ENCODE measurements at regions not wholly inside any gene's neighbourhood (a gene's known extent, or its start where the extent isn't known, plus 50 kb on each side); places are given as distances from the start of the nearest gene placed in this dataset.
"Not testable (repeated sequence)": the region's sequence is repeated elsewhere in the genome, so short reads cannot be mapped to it uniquely, and the experiment has no call there.

DNA sequence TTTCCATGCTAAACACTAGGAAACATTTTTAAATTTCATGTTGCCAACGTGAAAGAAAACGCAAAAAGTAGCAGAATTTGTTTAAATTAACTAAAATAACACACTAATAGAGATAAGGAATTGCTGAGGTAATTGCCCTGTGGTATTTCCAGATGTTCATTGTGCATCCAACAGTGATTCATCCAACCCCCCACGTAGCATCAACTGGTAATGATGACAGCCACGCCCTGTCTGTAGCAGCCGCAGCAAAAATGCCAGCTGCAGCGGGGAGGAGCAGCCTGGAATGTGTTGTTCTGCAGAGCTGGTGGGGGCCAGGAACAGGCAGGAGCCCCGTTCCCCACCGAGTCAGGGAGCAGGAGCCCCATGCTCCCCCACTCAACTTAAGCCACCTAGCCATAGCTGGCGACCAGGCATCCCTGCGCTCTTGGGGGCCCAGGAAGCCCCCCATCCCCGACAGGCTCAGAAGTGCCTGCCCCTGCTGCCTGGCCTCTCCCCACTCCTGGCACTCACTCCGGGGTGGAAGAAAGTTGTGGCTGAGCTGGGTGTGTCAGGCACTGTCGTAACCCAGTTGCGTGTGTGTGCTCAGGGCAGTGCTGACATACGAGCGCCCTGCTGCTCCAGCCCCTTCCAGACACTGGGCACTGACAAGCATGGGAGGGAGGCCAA lies 695.1 kb upstream of the ACVR2A start:
- no peak for DNase-seq (ENCODE audit: low read depth in 2 of 3, low spot score in 2 of 3)

DNA sequence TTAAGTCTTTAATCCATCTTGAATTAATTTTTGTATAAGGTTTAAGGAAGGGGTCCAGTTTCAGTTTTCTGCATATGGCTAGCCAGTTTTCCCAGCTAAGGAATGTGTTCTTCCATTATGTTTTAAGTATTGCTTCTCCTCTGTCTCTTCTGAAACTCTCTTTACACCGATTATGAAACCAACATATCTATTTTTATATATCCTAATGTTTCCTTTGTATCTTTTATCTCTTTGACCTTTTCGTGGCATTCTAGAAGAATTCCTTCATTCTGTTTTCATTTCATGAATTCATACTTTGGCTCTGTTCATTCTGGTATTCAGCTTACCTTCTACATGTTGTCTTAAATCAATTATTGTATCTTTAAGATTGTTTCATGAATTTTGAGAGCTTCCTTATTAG lies 697.0 kb upstream of the ACVR2A start:
- no peak for DNase-seq (ENCODE audit: low read depth in 2 of 3, low spot score in 2 of 3)

DNA sequence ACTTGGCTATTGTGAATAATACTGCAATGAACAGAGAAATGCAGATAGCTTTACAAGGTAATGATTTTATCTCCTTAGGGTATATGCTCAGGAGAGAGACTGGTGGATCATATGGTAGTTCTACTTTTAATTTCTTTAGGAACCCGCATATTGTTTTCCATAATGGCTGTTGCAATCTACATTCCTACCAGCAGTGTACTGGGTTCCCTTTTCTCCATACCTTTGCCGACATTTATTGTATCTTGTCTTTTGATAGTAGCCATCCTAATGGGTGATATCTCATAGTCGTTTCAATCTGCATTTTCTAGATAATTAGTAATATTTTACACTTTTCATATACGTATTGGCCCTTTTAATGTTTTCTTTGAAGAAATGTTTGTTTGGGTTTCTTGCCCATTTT lies 702.9 kb upstream of the ACVR2A start:
- DNase-seq (ENCODE audit: low read depth in 2 of 3, low spot score in 2 of 3) = no peak

DNA sequence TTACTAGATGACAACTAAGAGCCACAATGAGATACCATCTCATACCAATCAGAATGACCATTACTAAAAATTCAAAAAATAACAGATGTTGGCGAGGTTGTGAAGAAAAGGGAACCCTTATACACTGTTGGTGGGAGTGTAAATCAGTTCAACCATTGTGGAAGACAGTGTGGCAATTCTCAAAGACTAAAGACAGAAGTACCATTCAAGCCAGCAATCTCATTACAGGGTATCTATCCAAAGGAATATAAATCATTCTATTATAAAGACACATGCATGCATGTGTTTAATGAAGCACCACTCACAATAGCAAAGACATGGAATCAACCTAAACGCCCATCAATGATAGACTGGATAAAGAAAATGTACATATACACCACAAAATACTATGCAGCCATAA lies 705.1 kb upstream of the ACVR2A start:
- DNase-seq (ENCODE audit: low read depth in 2 of 3, low spot score in 2 of 3) = not testable (repeated sequence)

DNA sequence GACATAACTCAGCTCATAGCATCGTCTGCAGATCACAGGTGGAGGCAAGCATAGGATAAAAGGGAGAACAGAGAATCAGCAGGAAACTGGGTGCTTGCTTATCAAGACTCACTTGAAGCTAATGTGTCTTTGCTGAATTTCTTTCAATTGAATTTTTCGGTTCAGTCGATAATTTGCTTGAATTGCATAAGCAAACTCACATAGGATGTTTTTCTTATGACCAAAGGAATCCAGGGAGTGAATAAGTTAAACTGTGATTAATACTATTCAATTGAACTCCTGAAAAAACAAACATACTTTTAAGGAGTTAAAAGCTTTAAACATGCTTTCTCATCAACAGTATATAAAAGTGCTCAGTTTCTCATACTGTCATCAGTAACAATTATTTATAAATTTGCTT lies 707.1 kb upstream of the ACVR2A start:
- no peak for DNase-seq (ENCODE audit: low read depth in 2 of 3, low spot score in 2 of 3)

DNA sequence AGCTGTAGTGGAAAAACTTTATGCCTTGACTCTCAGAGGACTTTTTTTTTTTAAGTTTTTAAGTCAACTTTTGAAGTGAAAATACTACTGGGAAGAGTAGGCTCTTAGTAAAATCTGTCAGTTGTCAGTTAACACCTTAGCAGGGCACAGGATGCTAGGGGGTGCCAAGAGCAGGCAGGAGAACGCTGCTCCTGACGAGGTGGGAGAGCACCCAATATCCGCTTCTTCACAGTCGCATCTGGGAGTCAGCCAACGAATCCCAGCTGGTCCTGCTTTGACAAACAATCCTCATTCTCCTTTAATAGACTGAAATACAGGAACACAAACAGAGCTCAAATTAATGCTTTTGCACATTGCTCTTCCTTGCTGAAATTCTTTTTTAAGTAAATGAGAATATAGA lies 709.5 kb upstream of the ACVR2A start:
- DNase-seq (ENCODE audit: low read depth in 2 of 3, low spot score in 2 of 3) = no peak

DNA sequence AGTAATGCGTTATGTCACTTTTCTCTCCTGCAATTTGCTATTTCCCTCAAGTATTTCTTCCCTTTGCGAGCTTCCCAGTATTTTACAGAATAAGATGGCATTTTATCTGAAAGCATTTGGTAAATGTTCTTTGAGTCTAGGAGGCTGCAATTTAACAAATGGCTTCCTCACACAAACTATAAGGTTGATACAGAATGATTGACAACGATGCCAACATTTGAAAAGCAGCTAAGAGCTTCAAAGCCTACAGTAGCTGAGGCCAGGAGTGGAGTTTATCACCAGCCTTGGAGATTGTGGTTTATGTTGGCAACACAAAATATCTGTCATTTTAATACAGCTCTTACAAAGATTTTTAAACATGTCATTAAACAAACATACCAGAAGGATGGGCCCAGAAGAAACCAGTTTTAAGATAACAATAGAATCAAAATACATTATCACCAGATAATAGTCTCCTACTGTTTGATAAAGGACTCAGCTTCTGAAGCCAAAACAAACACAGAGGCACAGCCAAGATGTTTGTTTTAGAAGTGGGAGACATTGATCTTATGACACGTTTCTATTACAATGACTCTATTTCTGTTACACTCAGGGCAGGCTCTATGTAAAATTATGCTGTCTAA lies 711.4 kb upstream of the ACVR2A start:
- no peak for DNase-seq (ENCODE audit: low read depth in 2 of 3, low spot score in 2 of 3)

DNA sequence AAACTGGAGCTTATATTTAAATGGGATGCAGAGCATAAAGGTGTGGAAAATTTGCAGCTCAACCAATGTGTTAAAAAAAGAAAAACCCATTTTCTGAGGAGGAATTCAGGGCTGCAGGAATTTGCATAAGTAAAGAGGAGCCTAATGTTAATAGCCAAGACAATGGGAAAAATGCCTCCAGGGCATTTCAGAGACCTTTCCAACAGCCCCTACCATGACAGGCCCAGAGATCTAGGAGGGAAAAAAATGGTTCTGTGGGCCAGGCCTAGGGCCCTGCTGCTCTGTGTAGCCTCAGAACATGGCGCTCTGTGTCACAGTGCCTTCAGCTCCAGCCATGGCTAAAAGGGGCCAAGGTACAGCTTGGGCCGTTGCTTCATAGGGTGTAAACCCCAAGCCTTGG lies 719.7 kb upstream of the ACVR2A start:
- DNase-seq (ENCODE audit: low read depth in 2 of 3, low spot score in 2 of 3) = no peak

DNA sequence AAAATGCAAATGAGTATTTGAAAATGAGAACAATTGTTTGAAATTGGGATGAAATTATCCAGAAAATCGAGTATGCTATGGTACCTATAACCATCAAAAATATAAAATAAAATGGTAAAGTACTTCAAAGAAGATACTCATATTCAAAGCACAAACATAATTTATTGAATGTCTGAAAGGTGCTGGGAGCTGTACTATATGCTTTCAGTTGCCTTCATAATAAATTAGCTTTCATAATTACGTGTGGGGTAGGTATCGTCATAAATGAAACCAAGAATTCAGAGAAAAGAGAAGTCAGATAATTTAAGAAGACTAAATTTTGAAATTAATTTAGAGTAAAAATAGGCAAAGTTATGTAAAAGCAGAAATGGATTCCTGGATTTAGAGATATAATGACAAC lies 721.9 kb upstream of the ACVR2A start:
- no peak for DNase-seq (ENCODE audit: low read depth in 2 of 3, low spot score in 2 of 3)

DNA sequence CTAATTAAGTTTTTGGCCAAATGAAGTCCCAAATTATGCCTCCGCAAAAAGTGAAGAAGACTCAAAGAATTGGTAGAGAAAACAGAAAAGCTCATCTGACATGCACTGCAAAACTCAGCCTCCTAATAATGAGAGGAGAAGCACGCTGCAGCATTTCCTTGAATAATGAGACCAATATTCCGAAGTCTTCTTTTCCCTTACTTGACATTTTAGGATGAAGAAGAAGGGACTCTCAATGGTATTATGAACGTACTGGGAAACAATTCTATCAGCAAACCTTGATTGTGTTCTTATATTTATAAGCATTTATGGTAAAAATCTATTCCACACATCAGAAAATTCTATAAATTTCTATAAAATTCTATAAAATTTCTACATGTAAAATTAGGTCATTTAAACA lies 733.9 kb upstream of the ACVR2A start:
- DNase-seq (ENCODE audit: low read depth in 2 of 3, low spot score in 2 of 3) = no peak

DNA sequence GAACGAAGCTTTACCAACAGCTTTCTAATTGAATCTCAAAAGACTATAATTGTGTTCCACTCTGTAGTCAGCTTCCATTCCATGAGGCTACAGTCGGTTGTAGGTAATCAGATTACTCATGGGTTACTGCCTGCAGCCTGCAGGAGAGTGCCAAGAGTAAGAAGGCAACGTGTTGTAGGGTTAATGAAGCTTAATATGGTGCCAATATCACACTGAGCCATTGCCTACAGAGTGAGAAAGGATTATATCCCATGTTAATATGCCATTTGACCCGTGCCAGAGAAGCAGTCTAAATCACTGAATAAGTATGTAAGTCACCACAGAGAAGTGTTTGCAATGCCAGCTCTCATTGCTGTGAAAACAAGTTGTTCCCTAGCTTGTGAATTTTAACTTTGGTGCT lies 734.5 kb upstream of the ACVR2A start:
- no peak for DNase-seq (ENCODE audit: low read depth in 2 of 3, low spot score in 2 of 3)

DNA sequence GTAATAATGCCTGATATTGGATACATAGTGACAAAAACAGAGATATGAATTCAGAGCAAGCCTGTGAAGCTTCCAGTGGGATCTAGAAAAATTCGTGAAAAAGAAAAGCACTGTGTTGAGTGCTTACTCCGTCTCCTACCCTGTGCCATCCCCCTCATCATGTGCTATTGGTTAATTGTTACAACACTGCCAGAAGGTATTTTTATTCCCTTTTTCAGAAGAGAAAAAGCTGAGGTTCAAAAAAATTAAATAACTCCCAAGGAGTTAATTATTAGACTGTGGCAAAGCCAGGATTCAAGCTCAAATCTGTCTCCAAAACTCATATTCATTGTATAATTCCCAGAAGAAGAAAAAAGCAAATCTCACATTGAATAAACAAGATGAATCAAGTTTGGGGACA lies 735.5 kb upstream of the ACVR2A start:
- DNase-seq (ENCODE audit: low read depth in 2 of 3, low spot score in 2 of 3) = no peak

DNA sequence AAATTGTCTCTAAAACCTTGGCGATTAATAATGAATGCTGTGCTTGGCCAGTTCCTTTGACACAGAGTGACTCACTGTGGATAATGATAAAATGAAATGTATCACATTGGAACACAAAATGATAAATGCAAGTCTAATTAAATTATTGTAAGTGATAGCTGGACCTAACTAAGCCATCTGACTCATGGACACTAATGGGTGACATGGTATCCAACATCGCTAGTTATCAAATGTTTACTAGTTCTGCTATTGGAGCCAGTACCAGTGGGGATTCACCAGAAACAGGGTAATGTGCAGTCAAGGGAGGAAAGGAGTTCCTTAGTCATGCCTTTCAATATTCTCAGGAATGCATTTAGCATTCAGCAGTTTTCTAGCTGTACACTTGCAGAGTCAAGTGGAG lies 736.3 kb upstream of the ACVR2A start:
- DNase-seq (ENCODE audit: low read depth in 2 of 3, low spot score in 2 of 3) = no peak

DNA sequence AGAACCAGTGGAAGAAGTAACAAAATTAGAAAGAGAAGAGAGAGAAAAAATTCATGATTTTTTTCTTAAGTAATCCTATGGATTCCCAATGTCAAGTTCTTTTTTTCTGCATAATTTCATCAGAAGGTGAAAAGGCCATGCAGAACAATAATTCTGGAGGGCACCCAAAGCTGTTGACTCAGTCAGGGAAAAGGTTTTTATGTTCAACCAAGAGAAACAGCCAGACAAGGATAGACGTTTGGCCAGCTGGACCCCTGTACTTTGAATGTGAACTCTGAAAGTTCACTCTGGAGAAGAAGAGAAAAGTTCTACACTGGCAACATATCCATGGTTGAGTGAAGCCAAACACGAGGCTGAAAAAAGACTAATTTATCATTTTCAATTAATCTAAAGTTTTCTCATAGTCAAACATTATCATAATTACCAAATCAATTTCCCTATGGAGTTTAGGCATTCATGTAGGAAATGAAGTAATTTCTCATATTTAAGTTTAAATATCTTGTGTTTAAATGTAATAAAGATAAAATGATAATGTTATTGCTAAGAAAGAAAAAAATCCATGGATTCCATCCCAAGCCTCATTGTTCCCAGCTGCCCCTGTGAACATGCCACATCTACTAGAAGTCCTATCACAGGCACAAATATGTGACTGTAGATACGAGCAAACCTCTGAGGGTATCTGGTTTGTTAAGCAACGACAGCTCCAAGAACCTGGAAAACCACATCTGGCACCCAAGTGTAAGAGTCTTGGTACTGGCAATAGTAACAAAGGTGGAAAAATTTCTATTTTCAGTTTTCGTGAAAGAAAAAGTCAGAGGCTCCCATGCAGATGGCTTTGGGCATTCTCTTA lies 742.7 kb upstream of the ACVR2A start:
- DNase-seq (ENCODE audit: low read depth in 2 of 3, low spot score in 2 of 3) = no peak

DNA sequence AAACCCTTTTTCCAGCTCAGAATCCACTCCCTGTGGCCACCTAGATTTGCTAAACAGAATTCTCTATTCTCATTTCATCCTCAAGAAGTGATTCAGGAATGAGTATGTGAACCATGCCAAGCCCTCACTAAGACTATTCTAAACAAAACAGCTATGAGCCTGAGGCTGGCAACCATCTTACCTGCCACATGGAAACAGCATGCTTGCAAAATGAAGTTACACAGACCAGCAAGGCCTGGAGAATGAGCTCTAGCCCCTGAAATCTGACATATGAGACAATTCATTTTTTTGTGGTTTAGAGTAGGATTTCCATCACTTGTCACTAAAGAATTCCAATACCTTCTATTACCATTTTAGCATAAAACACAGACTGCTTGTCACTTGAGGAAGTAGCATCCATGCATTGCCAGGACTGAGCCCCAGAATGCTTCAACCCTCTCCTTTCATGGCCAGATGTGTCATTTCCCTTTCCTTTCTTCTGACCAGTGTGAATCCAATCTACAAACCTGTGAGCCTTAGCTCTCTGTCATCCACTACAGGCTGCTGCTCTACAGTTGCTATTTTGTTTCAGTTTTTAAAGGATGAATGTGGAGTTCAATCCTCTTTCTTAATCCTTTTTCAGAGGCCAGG lies 744.3 kb upstream of the ACVR2A start:
- DNase-seq (ENCODE audit: low read depth in 2 of 3, low spot score in 2 of 3) = no peak

DNA sequence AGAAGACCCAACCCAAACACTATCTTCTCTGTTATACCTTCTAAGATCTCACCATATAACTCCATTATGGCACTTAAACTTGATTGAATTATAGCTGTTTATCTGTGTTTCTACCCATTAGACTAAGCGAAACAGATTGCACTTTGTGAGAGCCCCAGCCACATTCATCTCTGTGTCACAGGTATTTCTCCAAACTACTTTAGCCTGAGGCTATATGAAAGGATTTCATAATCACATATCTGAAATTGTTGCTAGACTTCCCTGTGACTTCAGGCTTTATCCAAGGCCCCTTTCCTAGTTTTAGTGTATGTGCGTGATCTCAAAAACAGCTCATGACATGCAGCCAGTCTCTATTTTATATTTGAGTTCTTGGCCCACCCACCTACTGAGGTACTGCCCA lies 745.0 kb upstream of the ACVR2A start:
- no peak for DNase-seq (ENCODE audit: low read depth in 2 of 3, low spot score in 2 of 3)

DNA sequence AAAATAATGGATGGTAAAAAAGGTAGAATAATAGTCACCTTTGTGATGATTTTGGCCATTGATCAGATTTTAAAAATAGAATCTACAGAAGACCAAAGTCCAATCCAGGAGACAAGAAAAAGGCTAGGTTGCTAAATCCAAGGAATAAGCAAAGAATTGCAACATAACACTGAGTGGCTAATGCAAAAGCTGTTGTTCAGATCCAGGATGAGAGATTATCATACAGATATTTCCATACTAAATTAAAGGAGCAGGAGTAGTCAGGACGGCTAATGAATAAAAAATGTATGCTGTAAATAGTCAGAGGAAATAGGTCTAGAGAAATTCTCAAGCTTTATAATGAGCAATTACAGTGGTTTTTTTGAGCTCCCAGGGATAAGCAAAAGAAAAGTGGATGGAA lies 745.9 kb upstream of the ACVR2A start:
- DNase-seq (ENCODE audit: low read depth in 2 of 3, low spot score in 2 of 3) = no peak

DNA sequence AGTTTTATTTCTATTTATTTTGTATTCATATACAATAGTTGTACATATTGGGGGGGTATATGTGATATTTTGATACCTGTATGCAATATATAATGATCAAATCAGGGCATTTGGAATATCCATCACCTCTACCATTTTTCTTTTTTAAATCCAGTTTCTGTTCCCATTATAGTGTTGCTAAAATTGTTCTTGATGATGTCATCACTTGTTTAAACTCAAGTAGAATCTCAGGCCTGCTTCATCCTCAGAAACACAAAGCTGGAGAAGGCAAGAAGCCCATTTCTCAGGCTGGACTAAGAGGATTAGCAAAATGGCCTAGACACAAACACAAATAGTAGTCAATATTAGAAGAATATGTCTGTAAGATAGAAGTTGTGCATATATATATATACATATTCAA lies 747.1 kb upstream of the ACVR2A start:
- DNase-seq (ENCODE audit: low read depth in 2 of 3, low spot score in 2 of 3) = no peak

DNA sequence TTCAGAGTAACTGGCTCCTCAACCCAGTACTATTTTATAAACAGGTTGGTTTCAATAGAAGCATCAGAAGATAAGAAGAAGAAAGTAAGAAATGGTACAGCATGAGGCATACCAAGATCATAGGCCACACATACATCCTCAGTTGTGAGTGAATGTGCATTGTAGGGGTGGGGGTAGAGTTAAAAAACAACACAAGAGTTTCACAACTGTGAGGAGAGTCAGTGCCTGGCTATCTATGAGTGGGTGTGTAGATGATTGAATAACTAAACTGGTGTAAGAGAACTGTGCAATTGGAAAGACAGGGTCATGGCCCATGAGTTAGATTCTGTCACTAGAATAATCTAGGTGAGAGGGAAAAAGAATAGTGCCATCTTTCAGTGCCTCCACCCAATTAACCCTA lies 748.2 kb upstream of the ACVR2A start:
- DNase-seq (ENCODE audit: low read depth in 2 of 3, low spot score in 2 of 3) = no peak

DNA sequence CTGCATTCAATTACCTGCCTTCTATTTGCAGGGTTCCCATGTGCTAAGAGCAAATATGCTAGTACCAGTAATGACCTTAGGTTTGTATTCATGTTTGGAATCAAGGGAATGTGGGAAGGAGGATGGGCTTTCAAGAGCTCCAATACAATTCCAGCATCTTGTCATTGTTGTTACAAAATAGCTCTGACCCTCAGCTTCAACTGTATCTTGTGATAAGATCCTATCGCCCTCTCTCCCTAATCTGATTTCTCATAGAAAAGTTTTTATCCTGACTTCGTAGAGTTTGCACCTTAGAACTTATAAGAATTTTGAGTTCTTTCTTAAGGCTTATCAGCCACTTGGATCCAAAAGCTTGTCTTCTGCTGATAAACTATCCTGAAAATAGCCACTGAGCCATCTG lies 749.5 kb upstream of the ACVR2A start:
- DNase-seq (ENCODE audit: low read depth in 2 of 3, low spot score in 2 of 3) = no peak

DNA sequence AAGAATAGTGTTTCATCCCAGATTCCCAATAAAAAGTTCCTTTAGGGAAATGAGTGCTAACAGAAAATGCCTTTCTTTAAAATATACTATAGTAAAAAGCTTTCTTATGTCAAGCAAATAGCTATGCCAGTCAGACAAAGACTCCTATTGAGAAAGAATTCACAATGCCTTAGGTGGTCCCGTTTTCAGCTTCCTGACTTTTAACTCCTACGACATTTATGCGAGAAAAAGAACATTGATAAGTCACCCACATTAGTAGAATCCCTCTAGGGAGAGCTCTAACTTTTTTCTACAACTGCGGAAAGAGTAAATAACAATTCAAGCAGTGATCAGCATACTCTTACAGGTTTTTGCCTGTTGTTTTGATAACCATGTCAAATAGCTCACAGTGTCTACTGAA lies 750.8 kb upstream of the ACVR2A start:
- no peak for DNase-seq (ENCODE audit: low read depth in 2 of 3, low spot score in 2 of 3)

DNA sequence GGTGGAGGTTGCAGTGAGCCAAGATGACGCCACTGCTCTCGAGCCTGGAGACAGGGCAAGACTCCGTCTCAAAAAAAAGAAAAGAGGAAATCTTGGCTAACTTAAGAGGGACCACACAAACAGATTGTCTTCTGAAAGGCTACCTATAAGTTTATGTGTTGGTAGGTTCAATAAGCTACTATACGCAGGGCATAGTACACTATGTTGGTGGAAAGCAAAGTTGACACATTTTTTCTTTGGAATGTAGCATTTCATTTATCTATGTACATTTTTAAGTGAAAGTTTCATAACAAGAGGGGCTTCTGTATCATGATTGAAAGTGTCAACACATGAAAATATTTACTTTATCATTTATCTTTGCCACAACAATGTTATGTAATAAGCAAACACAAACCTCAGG lies 752.6 kb upstream of the ACVR2A start:
- no peak for DNase-seq (ENCODE audit: low read depth in 2 of 3, low spot score in 2 of 3)

Data from activated CD8-positive, alpha-beta memory T cell treated with anti-CD3 and anti-CD28 coated beads for 48 hours (primary cell).